Stimulated activated CD8-positive, alpha-beta memory T cell treated with anti-CD3 and anti-CD28 coated beads, Interleukin-15, amount 100 ng/mL, for 48 hours (primary cell): ENCODE measurements at regions not wholly inside any gene's neighbourhood (a gene's known extent, or its start where the extent isn't known, plus 50 kb on each side); places are given as distances from the start of the nearest gene placed in this dataset.

ENCODE experiments used
- DNase-seq, 2 donors: peaks; one replicate each; pipeline ENCODE4 v3.0.0-alpha.2; 2020; ENCODE audit warnings: low read depth in 2 of 2

- DNase-seq = no peak
Measured at GRCh38 chr9:108191065-108191464, 664.7 kb downstream of the ACTL7B start.

DNA sequence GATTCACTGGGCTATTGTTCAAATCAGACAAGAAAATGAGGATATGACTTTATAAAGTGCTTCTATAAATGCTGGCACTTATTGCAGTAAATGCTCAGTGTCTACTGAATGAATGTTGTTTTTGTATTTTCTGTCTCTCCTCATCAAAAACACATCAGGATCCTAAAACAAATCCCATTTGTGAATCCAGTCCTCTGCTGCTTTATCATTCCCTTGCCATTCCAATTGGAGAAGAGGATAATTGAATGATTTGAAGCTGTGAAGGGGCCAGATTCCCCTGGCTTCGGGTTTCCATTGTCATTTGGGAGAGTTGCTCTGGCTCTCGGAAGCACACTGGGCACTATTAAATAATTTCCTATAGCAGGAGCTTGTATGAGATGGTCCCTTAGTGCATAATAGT is 666.8 kb downstream of the ACTL7B start:
- DNase-seq = no peak

DNA sequence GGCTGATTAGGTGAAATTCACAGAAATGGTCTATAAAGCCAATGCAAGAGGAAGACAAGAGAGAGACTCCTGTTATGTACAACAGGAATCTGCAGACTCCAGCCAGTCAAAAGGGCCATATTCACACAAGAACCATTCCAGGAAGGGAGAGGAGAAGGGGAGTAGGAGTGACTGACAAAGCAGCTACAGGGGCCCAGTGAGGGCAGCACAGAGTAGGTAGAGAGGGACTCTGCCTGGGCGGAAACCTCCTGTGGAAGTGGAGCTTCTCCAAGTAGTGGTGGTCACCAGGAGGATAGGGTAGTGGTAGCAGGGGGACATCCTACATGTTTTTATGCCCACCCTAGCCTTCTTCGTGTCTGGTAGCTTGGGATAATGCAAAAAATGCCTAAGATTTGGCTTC is 667.3 kb downstream of the ACTL7B start:
- DNase-seq = no peak

DNA sequence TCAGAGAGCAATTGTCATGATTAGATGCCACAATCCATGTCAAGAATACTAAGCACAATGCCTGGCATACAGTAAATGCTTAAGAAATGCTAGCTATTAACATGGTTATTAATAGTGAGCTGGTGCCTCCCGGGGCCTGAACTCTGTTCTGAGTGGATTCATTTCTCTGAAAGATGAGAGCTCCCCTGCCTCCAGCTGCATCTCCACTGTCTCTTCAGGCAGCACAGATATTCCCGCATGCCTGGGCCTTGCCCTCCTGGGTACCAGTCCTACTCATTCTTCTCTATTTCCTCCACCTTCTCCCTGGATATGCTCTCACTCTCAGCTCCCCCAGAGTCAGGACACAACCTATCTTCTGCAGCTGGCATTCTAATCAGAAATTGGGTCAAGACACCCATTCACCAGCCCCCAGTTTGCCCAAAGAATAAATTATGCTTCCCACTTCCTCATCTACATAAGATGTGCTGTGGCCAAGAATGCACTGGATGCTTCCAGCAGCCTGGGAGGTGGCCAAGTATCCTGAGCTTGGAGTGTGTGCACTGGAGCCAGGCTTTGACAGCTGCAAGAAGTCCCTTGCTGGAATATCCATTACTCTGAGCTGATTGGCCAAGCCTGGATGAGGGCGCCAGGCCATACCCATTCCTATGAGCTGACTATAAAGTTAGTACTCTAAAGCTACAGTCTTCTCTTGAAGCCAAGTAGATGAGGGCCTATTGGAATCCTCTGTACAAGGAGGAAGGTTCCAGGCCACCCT is 669.0 kb downstream of the ACTL7B start:
- DNase-seq = no peak

- DNase-seq = no peak
Measured at GRCh38 chr9:108185613-108186012, 670.2 kb downstream of the ACTL7B start.

GRCh38 chr9:108184941-108185340 is 670.8 kb downstream of the ACTL7B start:
- DNase-seq = no peak

DNA sequence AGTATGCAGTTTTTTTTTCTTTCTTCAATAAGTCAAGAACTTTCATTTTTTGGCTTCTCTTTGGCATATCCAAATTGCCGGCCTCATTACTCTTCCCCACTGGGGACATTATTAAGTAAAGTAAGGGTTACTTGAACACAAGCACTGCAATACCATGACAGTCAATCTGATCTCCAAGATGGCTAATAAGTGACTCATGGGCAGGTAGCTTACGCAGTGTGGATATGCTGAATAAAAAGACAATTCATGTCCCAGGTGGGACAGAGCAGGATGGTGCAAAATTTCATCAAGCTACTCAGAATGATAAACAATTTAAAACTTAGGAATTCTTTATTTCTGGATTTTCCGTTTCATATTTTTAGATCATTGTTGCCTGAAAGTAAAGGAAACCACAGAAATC is 671.8 kb downstream of the ACTL7B start:
- DNase-seq = no peak

- no peak for DNase-seq
Measured at GRCh38 chr9:108182950-108183381, 672.8 kb downstream of the ACTL7B start.

GRCh38 chr9:108182270-108182669 is 673.5 kb downstream of the ACTL7B start:
- no peak for DNase-seq

- DNase-seq = no peak
Measured at GRCh38 chr9:108181441-108181840, 674.3 kb downstream of the ACTL7B start.

- DNase-seq = no peak
Measured at GRCh38 chr9:108180541-108180940, 675.2 kb downstream of the ACTL7B start.

DNA sequence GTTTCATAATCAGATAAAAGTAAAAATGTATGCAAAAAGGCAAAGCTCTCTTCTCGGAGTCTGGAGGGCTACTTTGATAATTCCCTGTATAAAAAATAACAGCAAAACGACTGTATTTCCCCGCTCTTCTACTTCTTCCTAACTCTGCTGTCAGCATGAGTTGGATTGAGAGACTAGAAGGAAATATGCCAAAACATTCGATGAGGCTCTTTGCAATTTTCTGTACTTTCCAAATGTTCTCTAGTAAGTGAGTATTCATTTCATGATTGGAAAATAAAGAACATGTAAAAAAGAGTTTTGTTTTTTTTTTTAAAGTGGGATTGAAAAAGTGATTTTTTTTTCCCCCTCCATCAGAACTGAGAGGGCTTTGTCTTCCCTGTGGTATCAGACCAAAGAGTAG is 677.5 kb downstream of the ACTL7B start:
- no peak for DNase-seq

- no peak for DNase-seq
Measured at GRCh38 chr9:108168236-108168850, 678.8 kb upstream of the KLF4 start.

GRCh38 chr9:108167136-108167900 is 677.7 kb upstream of the KLF4 start:
- no peak for DNase-seq

- no peak for DNase-seq
Measured at GRCh38 chr9:108166519-108166918, 677.0 kb upstream of the KLF4 start.

GRCh38 chr9:108163321-108164005 is 673.9 kb upstream of the KLF4 start:
- no peak for DNase-seq

DNA sequence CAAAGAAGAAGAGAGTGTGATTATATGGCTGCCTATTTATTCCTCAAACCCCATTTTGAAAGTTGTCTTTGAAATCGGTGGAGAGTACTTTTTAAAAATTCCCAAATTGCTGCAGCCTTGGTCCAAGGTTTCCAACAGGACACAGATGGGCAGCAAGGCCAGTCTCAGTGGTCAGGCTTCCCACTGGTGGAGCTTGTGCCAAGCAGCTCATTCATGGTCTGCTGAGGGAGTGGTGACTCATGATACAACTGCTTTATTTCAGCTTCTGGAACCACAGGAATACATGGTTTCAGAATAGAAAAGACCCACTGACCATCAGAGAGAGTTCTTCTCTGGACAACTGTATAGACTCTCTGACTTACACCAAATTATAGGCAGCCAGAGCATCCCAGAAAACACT is 673.1 kb upstream of the KLF4 start:
- DNase-seq = no peak

GRCh38 chr9:108161503-108161902 is 671.9 kb upstream of the KLF4 start:
- DNase-seq = no peak

DNA sequence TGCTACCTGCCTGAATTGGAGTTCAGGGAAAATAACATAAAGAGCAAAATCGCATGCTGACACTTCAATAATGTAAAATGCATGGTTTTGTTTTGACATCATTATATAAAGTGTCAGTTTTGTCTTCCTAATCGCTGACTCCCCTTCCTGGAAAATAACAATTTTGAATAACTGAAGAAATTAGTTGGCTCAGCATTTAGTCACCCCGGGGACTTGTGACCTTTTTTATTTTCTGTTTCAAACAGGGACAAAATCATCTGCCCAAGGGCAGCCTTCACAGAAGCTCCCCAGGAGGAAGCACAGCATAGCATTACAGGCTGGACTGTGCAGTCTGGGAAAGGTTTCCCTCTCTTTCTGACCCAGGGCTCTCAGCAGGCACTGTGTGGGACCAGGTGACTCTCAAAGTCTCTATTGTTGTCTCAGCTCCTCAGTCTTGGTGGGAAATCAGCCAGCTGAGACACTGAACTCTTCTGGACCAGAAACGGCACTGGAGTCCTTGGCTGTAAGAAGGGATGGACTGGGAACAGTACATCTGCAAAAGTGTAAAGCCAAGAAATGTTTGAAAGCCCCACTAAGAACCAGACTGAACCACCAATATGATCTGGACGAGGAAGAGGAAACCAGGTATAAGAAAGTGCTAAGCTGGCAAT is 671.3 kb upstream of the KLF4 start:
- no peak for DNase-seq

DNA sequence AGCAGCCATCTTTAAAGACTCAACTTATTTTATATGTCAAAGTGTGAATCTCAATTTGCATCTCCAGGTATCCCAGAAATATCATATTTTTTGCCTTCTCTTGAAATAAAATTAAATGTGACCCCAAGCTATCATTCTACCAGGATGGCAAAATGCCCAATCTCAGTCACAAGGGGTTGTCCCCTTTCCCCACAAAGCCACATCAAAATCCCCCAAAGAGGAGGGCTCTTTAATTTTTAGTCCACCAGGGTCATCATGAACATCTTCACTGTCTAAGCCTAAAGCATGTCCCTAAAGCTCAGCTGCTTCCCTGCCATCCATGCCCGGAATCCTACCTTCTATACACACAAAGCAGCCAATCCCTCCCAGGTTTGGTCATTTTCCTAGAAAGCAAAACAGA is 670.5 kb upstream of the KLF4 start:
- DNase-seq = no peak

DNA sequence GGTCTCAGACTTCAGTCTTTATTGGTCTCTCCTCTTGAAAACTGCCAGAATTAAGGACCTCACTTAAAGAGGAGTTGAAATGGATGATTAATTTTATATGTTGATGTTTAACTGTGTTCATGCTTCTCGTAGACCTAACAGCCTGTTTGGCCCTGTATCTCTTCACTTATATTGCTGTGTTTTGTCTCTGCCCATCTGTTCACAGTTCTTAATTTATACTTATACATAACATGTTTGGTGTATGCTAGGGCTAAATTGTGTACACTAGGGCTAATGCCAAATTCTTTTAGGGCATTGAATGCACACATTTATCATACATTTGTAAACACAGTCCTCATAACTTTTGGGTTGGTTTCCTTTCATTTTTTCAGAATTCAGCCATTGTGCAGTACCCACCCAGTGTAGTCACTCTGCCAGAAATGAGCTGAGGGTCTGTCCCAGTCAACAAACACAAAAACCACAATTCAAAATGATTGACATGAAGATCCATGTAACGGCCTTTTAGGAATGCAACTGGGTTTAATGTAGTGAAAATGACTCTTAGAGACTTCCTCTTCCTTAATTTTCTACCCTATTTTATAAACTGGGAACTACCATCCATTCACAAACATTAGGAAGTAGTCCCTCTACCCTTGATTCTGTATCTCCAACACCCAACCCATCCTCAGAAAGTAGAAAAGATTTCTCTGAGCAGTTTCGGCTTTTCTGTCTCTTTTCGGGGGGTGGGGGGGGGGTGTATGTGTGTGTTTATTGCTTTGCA is 668.8 kb upstream of the KLF4 start:
- no peak for DNase-seq
